ENCODE measurements at regions not wholly inside any gene's neighbourhood (a gene's known extent, or its start where the extent isn't known, plus 50 kb on each side); places are given as distances from the start of the nearest gene placed in this dataset.
"Not testable (repeated sequence)": the region's sequence is repeated elsewhere in the genome, so short reads cannot be mapped to it uniquely, and the experiment has no call there.

DNA sequence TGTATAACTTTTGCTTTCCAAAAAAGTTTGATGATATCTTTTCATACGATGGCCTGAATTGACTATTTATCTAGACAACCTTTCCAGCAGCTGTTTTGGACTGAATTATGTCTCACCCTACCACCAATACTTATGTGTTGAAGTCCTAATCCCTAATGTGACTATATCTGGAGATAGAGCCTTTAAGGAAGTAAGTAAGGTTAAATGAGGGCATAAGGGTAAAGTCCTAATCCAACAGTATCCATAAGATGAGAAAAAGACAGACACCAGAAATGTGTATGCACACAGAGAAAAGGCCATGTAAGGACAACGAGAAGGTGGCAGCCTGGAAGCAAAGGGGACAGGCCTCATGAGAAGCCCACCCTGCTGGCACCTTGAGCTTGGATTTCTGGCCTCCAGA lies 86.6 kb upstream of the PPARGC1A start:
- no peak for DNase-seq

DNA sequence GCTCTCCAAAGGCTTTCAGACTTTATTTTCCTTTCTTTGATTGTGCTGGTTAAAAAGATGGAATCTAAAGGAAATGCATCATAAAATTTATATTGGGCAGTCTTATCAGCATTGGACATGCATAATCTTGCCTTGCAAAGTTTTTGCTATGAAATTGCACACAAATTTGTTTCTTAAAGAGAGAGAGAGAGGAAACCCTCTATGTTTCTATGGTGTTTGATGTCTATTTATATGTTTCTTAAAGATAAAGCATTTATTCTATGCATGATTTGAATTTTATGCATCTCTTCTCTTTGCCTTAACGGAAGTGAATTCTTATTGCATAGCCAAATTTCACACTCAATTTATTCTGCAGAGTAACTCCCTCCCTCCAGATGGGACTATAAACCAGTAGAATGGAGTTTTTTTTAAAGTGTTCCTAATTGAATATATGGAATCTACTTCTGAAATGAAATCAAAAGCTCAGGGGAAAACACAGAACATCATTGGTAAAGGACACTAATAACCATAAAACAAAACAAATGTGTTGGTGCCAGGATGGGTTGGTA lies 83.5 kb upstream of the PPARGC1A start:
- DNase-seq = no peak

DNA sequence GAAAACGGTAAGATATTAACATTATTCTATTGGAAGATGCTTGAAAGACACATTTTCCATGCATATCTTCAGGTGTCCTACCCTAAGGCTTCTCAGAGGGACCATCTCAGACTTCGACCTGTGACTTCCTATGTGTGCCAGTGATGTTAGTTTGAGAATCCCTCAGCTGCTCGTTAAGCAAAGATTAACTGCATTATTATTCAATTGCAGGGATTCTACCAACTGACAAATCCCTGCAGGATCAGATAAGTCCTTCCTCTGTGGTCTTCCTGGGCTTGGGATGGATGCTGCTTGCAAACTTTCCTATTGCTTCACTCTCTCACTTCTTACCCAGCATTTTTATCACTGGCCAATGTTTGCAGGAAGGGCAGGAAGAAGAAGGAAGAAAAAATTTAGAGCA lies 83.0 kb upstream of the PPARGC1A start:
- DNase-seq = no peak

GRCh38 chr4:23972187-23972586 lies 82.3 kb upstream of the PPARGC1A start:
- DNase-seq = no peak

DNA sequence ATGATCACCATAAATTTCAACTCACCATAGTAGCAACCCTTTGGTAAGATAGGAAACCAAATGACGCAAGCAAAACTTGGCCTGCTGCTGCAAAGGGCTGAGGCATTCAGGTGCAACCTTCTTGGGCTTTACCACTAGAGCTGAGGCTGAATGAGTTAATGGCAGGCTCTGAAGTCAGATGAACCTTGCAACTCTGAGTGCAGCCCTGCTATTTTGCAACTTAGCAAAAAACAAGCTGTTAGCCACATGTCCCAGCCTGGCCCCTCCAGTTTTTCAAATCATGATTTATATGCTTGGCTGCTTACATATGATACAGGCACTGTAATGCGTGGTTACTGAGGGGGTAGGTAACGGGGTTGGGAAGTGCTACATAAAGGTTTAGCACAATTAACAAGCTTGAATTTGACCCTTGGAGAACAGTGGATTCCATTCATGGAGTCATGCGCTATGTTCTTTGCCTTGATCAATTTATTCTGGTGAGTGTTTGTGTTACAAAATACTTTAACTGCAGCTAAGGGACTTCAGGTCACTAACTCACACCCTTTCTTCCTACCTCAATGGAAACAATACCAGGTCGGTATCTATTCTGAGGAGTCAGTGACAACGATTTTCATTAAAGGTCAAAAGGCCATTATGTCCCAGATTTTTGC lies 80.5 kb upstream of the PPARGC1A start:
- no peak for DNase-seq

- DNase-seq = no peak
Measured at GRCh38 chr4:23969635-23970145, 79.8 kb upstream of the PPARGC1A start.

GRCh38 chr4:23967281-23967680 lies 77.4 kb upstream of the PPARGC1A start:
- no peak for DNase-seq

- peak; percentile 9 for DNase-seq
Measured at GRCh38 chr4:23966725-23967124, 76.9 kb upstream of the PPARGC1A start.

- DNase-seq = peak; percentile 28
Measured at GRCh38 chr4:23962462-23962861, 72.6 kb upstream of the PPARGC1A start.

GRCh38 chr4:23961395-23961794 lies 71.5 kb upstream of the PPARGC1A start:
- not testable (repeated sequence) for DNase-seq

DNA sequence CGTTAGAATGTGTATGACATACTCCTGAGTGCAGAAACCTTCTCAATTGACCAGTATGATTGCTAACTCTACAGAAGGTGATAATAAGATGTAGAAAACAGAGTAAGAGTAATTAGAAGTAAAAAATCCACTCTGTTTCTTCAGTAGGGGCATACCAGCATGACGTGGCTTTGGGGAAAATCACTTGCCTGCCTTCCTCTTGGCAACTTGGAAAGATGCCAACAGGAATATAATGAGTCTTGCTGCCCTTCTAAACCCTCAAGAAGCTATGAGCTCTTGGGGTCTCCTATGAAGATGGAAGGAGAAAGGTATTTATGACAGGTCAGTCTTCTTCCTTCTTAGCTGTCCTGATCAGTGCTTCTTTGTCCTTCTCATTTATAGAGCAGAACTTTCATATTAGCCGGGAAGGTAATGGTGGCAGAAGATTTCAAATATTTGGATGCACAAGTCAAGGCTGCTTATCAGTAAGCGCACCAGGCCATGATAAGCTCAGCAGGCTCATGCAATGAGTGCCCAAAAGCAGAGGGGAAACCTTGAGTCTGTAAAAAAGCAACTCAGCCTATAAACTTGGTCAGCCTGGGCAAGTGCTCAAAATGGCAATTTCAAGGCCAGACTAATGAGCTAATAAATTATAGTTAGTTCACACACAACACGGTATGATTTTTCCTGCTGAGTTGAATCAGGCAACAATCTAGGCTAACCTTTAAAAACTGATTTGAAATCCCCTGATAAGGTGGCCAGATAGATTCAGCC lies 69.7 kb upstream of the PPARGC1A start:
- DNase-seq = no peak

- DNase-seq = no peak
Measured at GRCh38 chr4:23958749-23959148, 68.9 kb upstream of the PPARGC1A start.

GRCh38 chr4:23957465-23957864 lies 67.6 kb upstream of the PPARGC1A start:
- peak; percentile 11 for DNase-seq

- no peak for DNase-seq
Measured at GRCh38 chr4:23956601-23957364, 66.9 kb upstream of the PPARGC1A start.

GRCh38 chr4:23952258-23952657 lies 62.4 kb upstream of the PPARGC1A start:
- no peak for DNase-seq

DNA sequence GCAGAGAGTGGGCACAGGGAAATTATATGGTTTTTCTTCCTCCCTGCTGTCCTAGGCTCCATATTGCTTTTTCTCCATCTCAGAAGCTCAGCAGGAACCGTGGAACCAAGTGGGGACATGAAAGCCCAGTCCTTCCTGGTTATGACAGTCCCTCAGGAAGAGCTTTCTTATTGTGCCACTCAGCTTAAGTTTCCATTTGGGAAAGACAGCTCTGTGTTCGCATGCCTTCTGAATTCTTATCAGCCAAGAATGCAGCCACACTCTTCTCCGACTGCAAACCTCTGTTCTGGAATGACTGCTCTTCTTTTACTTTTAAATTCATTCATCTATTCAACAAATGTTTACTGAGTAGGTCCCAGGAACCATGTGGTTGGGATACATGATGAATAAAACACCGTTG lies 58.0 kb upstream of the PPARGC1A start:
- DNase-seq = no peak

DNA sequence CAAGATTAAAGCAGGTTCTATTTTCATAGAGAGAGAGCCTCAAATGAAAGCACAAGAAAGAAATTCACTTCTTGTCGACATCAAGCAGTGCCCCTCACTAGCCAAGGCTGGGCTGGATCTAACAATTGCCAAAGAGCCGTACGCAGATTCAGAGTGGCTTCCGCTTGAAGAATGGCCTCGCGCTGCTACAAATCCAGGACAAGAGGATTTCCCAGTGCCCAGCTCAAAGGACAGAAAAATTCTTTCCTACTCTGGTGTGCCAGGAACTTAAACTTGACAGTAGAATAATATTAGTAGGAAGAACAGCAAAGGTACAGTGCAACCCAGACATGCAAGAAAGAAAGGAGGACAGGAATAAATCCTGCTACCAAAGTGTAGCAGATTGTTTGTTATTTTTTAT lies 56.5 kb upstream of the PPARGC1A start:
- DNase-seq = no peak

GRCh38 chr4:23945451-23946017 lies 55.7 kb upstream of the PPARGC1A start:
- no peak for DNase-seq

DNA sequence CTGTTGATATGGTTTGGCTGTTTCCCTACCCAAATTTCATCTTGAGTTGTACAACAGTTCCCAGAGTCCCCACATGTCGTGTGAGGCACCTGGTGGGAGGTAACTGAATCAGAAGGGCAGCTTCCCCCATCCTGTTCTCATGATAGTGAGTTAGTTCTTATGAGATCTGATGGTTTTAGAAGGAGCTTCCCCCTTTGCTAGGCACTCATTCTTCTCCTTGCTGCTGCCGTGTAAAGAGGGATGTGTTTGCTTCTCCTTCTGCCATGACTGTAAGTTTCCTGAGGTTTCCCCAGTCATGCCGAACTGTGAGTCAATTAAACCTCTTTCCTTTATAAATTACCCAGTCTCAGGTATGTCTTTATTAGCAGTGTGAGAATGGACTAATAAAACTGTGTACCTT lies 54.7 kb upstream of the PPARGC1A start:
- not testable (repeated sequence) for DNase-seq

GRCh38 chr4:23943478-23943877 lies 53.6 kb upstream of the PPARGC1A start:
- no peak for DNase-seq

GRCh38 chr4:23942471-23942870 lies 52.6 kb upstream of the PPARGC1A start:
- DNase-seq = no peak
